HG03378 (cell line): ENCODE measurements at regions not wholly inside any gene's neighbourhood (a gene's known extent, or its start where the extent isn't known, plus 50 kb on each side); places are given as distances from the start of the nearest gene placed in this dataset.

Experiments used
- ATAC-seq: cut with Tn5 transposase; IDR thresholded peaks from one replicate; pipeline ENCODE4 v1.9.1; 2021; ENCODE audit warnings: mild to moderate bottlenecking, moderate library complexity; ENCODE audit not compliant: unreplicated experiment

DNA sequence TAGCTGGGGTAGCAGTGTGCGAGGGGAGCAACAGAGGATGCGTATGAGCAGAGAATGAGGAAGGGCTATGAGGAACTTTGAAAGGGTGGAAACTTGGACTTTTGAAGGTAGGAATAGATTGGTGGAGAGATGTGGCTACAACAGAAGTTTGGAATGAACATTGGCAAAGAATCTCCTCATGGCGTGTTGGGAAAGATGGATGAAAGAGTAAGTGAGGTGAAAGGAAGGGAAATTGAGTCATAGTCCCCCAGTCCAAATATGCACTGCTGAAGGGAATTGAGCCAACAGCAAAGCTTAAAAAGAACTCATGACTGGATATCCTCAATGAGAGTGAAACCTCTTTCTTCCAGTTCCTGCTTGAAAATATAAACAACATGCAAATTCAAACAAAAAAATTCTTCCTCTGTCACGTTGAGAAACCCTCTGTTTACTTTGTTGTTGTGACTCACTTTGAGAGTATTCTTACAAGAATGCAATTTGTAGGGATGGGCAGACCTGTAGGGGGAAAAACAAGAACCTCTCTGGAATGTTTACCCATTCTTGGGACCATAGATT is 313.2 kb upstream of the KCNJ16 start:
- no peak for ATAC-seq

GRCh38 chr17:69762359-69762758 is 312.7 kb upstream of the KCNJ16 start:
- no peak for ATAC-seq

- no peak for ATAC-seq
These were observed 312.3 kb upstream of the KCNJ16 start for GRCh38 chr17:69762766-69763165.

DNA sequence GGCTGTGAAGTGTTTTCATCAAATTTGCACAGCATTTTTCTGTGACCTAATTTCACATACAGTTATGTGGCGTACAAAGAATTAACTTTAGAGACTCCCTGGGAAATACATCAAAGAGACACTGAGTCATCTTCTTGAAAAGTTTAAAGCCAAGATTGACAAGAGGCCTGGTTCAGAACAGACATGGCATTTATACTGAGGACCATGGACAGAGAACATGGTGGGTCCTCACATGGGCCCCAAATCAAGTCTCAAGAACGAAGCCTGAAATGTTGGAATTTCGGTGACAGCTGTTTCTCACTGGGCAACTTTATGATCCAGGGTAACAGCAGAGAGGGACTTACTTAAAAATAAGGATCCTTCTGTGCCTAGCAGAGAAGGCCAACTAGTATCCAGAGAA is 311.5 kb upstream of the KCNJ16 start:
- no peak for ATAC-seq

DNA sequence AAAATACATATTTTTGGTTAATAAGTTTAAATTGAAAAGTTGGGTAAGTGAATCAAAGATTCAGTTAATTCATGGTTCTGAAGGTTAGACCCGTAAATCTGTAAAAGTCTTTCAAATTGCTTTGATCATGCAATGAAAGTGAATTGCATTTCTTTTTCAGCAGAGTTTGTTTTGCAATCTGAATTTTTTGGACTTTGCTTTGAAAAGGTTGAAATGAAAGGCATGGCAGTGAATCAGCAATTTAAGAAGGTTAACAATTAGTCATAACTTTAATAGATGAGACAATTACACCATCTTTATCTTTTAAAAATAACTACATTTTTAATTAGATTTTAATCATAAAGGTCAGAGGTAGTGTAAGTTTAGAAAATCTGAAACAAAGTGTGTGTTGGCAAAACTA is 310.9 kb upstream of the KCNJ16 start:
- no peak for ATAC-seq

DNA sequence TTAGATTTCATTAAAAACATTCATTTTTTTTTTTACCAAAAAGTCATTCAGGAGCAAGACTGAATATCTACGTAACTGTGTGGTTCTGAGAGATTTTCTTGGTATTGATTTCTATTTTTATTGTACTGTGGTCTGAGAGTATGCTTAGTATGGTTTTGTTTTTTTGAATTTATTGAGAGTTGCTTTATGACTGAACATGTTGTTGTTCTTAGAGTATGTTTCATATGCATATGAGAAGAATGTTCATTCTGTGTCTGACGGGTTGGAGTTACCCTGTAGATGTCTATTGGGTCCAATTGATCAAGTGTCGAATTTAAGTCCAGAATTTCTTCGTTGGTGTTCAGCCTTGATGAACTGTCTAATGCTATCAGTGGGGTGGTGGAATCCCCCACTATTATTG is 306.0 kb upstream of the KCNJ16 start:
- ATAC-seq, result no peak

DNA sequence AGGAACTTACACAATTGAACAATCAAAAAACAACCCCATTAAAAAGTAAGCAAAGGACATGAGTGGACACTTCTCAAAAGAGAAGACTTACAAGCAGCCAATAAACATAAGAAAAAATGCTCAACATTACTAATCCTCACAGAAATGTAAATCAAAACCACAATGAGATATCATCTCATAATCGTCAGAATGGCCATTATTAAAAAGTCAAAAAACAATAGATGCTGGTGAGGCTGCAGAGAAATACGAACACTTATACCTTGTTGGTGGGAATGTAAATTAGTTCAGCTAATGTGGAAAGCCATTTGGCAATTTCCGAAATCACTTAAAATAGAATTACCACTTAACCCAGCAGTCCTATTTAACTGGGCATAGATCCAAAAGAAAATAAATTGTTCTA is 301.9 kb upstream of the KCNJ16 start:
- no peak for ATAC-seq

- ATAC-seq, result no peak
These were observed 295.4 kb upstream of the KCNJ16 start for GRCh38 chr17:69779378-69780214.

DNA sequence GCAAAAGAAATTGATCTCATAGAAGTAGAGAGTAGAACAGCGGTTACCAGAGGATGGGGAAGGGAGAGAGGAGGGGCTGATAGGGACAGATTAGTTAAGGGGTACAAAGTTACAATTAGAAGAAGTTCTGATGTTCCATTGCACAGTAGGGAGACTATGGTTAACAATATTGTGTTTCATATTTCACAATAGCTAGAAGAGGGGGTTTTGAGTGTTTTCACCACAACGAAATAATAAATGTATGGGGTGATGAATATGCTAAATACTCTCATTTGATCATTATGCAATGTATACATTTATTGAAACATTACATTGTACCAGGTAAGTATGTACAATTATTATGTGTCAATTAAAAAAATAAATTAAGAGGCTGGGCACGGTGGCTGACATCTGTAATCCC is 291.2 kb upstream of the KCNJ16 start:
- ATAC-seq, result no peak

DNA sequence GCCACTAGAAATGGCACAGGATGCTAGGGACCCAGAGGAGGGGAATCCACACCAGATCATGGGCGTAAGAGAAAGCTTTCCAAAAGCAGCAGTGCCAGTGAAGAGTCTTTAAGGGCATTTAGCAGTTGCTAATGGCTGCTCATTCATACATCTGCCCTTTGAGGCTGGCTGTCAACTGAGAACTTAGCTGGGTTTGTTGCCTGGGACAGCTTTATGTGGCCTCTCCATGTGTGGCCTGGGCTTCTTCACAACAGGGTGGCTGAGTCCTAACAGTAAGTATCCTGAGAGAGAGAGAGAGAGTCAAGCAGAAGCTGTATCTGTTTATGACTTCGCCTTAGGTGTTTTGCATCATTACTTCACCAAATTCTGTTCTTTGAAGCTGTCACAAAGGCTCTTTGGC is 286.1 kb upstream of the KCNJ16 start:
- no peak for ATAC-seq

- ATAC-seq, result no peak
These were observed 278.9 kb upstream of the KCNJ16 start for GRCh38 chr17:69796078-69796477.

GRCh38 chr17:69800870-69801269 is 274.2 kb upstream of the KCNJ16 start:
- no peak for ATAC-seq

DNA sequence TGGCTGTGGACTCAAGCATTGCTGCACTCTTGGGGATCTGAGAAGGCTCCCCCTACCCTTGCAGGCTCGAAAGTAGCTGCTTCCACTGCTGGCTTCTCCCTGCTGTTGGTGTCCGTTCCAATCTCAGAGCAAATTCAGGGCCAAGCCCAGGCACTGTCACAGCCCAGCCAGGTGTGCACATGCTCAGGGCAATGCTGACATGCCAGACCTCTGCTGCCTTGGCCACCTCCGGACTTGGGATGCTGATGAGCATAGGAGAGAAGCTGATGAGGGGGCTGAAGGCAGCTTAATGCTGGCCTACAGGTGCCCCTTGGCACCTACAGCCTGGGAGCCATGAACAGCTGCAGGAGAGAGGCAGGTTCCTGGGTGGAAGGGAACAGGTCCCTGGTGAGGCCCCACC is 273.7 kb upstream of the KCNJ16 start:
- no peak for ATAC-seq

DNA sequence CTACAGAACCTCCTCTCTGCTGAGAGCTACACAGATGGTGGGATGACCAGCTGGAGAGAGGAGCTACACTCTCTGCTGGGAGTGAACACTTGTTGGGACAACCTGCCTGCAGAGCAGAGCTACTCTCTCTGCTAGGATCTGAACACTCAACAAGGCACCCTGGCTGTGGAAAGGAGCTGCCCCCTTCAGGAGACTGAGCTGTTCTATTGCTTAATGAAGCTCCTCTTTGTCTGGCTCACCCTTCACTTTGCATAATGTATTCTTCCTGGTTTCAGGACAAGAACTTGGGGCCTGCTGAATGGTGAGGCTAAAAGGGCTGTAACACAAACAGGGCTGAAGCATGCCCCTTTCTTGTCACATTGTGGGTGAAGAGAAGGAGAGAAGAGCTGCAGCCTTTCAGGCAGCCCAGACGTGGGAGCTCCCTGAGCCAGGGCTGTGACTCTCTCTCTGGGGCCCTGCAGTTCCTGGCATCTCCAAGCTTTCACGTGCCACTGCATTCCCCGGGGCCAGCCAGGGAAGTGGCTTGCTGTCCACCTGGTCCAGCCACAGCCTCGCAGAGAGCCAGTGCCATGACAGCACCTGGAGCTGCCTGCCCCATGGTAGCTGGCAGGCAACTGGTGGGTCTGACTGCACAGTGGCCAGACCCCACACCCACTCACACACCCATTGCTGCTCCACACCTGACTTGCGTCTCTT is 272.8 kb upstream of the KCNJ16 start:
- no peak for ATAC-seq

- ATAC-seq, result no peak
These were observed 265.7 kb upstream of the KCNJ16 start for GRCh38 chr17:69809331-69809730.

GRCh38 chr17:69810326-69810965 is 264.6 kb upstream of the KCNJ16 start:
- no peak for ATAC-seq

GRCh38 chr17:69812240-69812837 is 262.7 kb upstream of the KCNJ16 start:
- ATAC-seq, result no peak

- ATAC-seq, result no peak
These were observed 261.0 kb upstream of the KCNJ16 start for GRCh38 chr17:69814031-69814430.

GRCh38 chr17:69815406-69815805 is 259.6 kb upstream of the KCNJ16 start:
- no peak for ATAC-seq

GRCh38 chr17:69818467-69818866 is 256.6 kb upstream of the KCNJ16 start:
- no peak for ATAC-seq
